HEK293 (cell line): ENCODE measurements at regions not wholly inside any gene's neighbourhood (a gene's known extent, or its start where the extent isn't known, plus 50 kb on each side); places are given as distances from the start of the nearest gene placed in this dataset.

Experiments
- CTCF ChIA-PET: fragments of 350-600 bp; formaldehyde crosslinking; extraction: SDS; loops from one replicate; lab custom pipeline; 2021; ENCODE audit warnings: antibody characterized with exemption; lab: Yijun Ruan, JAX
- POLR2A ChIA-PET: fragments of 300-600 bp; formaldehyde crosslinking; extraction: SDS; loops from one replicate; lab custom pipeline; 2020; ENCODE audit warnings: antibody characterized with exemption, inconsistent platforms; lab: Yijun Ruan, JAX
- H3K27ac ChIP-seq: fragments of 200-500 bp; sonication (Bioruptor generic); 2 replicates; pipeline ENCODE4 v1.5.1; 2014; ENCODE audit warnings: low read depth, low read length, control low read depth, inconsistent platforms; ENCODE audit errors: extremely low read depth
- H3K36me3 ChIP-seq, 2 experiments: fragments of 200-500 bp in 1 of 2; sonication (Bioruptor generic) in 1 of 2; 1 replicate in 1 of 2; 2 replicates in 1 of 2; pipeline ENCODE4 v1.5.1; 2014 to 2017; ENCODE audit warnings: inconsistent platforms in 2 of 2, low read length in 2 of 2; ENCODE audit not compliant: control insufficient read depth in 2 of 2, insufficient read depth in 1 of 2
- H3K4me1 ChIP-seq: fragments of 200-500 bp; sonication (Bioruptor generic); 2 replicates; pipeline ENCODE4 v1.5.1; 2014; ENCODE audit warnings: mild to moderate bottlenecking, low read length, inconsistent platforms; ENCODE audit not compliant: control insufficient read depth, insufficient read depth
- H3K4me3 ChIP-seq: 2 replicates; pipeline ENCODE4 v1.5.1; 2011; ENCODE audit warnings: low read depth, mild to moderate bottlenecking, control low read depth, low read length, moderate library complexity
- H3K9me3 ChIP-seq: fragments of 200-500 bp; sonication (Bioruptor generic); 2 replicates; pipeline ENCODE4 v1.5.1; 2014; ENCODE audit warnings: low read depth, low read length, inconsistent platforms; ENCODE audit not compliant: control insufficient read depth, insufficient read depth
- ATF2 ChIP-seq: fragments of 450-650 bp; formaldehyde crosslinking; IDR thresholded peaks from 2 replicates; pipeline ENCODE4 v1.5.1; 2016; ENCODE audit warnings: missing biosample characterization, missing genetic modification characterization, low read depth
- BCL11A ChIP-seq: fragments of 450-650 bp; formaldehyde crosslinking; IDR thresholded peaks from 2 replicates; pipeline ENCODE4 v1.5.1; 2016; ENCODE audit warnings: low read depth, missing biosample characterization, missing genetic modification characterization
- FEZF1 ChIP-seq: fragments of 450-650 bp; formaldehyde crosslinking; IDR thresholded peaks from 2 replicates; pipeline ENCODE4 v1.5.1; 2016; ENCODE audit warnings: missing biosample characterization, missing genetic modification characterization
- HOXC10 ChIP-seq: sonication (generic); formaldehyde crosslinking; IDR thresholded peaks from 2 replicates; pipeline ENCODE4 v1.8.1; 2023; ENCODE audit warnings: mild to moderate bottlenecking, missing genetic modification reagents
- IKZF3 ChIP-seq: fragments of 450-650 bp; IDR thresholded peaks from 2 replicates; pipeline ENCODE4 v1.5.0; 2018; ENCODE audit warnings: missing biosample characterization, mild to moderate bottlenecking, missing genetic modification characterization, moderate library complexity
- INSM2 ChIP-seq: fragments of 450-650 bp; formaldehyde crosslinking; IDR thresholded peaks from 2 replicates; pipeline ENCODE4 v1.5.1; 2016; ENCODE audit warnings: missing biosample characterization, missing genetic modification characterization
- KLF7 ChIP-seq: fragments of 450-650 bp; formaldehyde crosslinking; IDR thresholded peaks from 2 replicates; pipeline ENCODE4 v1.5.1; 2016; ENCODE audit warnings: missing biosample characterization, missing genetic modification characterization, borderline replicate concordance
- MEIS1 ChIP-seq: sonication (generic); formaldehyde crosslinking; IDR thresholded peaks from 2 replicates; pipeline ENCODE4 v1.8.1; 2022; ENCODE audit warnings: missing genetic modification reagents, mild to moderate bottlenecking, borderline replicate concordance
- PRDM6 ChIP-seq: fragments of 450-650 bp; formaldehyde crosslinking; IDR thresholded peaks from 2 replicates; pipeline ENCODE4 v1.5.1; 2017; ENCODE audit warnings: missing biosample characterization, missing genetic modification characterization
- ZNF155 ChIP-seq: fragments of 450-650 bp; formaldehyde crosslinking; IDR thresholded peaks from 2 replicates; pipeline ENCODE4 v1.5.1; 2016; ENCODE audit warnings: missing biosample characterization, missing genetic modification characterization
- ZNF169 ChIP-seq: fragments of 450-650 bp; formaldehyde crosslinking; IDR thresholded peaks from 2 replicates; pipeline ENCODE4 v1.5.1; 2016; ENCODE audit warnings: missing biosample characterization, missing genetic modification characterization
- ZNF175 ChIP-seq: fragments of 450-650 bp; formaldehyde crosslinking; IDR thresholded peaks from 2 replicates; pipeline ENCODE4 v1.5.1; 2016; ENCODE audit warnings: missing biosample characterization, missing genetic modification characterization
- ZNF19 ChIP-seq: fragments of 450-650 bp; formaldehyde crosslinking; IDR thresholded peaks from 2 replicates; pipeline ENCODE4; 2016; ENCODE audit warnings: missing biosample characterization, missing genetic modification characterization, low read depth
- ZNF24 ChIP-seq: fragments of 450-650 bp; formaldehyde crosslinking; IDR thresholded peaks from 2 replicates; pipeline ENCODE4 v1.5.1; 2016; ENCODE audit warnings: missing biosample characterization, missing genetic modification characterization
- ZNF37A ChIP-seq: fragments of 450-650 bp; IDR thresholded peaks from 2 replicates; pipeline ENCODE4 v1.5.1; 2018; ENCODE audit warnings: missing biosample characterization, missing genetic modification characterization
- ZNF404 ChIP-seq: fragments of 450-650 bp; formaldehyde crosslinking; IDR thresholded peaks from 2 replicates; pipeline ENCODE4 v1.5.1; 2017; ENCODE audit warnings: missing biosample characterization, missing genetic modification characterization
- ZNF423 ChIP-seq: fragments of 450-650 bp; formaldehyde crosslinking; IDR thresholded peaks from 2 replicates; pipeline ENCODE4 v1.5.1; 2016; ENCODE audit warnings: missing biosample characterization, missing genetic modification characterization
- ZNF488 ChIP-seq: fragments of 450-650 bp; formaldehyde crosslinking; IDR thresholded peaks from 2 replicates; pipeline ENCODE4 v1.5.1; 2016; ENCODE audit warnings: missing biosample characterization, missing genetic modification characterization
- ZNF549 ChIP-seq: fragments of 450-650 bp; IDR thresholded peaks from 2 replicates; pipeline ENCODE4 v1.5.1; 2018; ENCODE audit warnings: missing biosample characterization, missing genetic modification characterization, mild to moderate bottlenecking, inconsistent platforms, moderate library complexity
- ZNF600 ChIP-seq: fragments of 450-650 bp; formaldehyde crosslinking; IDR thresholded peaks from 2 replicates; pipeline ENCODE4 v1.5.1; 2016; ENCODE audit warnings: missing biosample characterization, missing genetic modification characterization
- ZNF626 ChIP-seq: fragments of 450-650 bp; sonication (Bioruptor Pico); formaldehyde crosslinking; IDR thresholded peaks from 2 replicates; pipeline ENCODE4 v1.5.1; 2018; ENCODE audit warnings: missing biosample characterization, missing genetic modification characterization, inconsistent platforms
- ZNF629 ChIP-seq: fragments of 450-650 bp; formaldehyde crosslinking; IDR thresholded peaks from 2 replicates; pipeline ENCODE4 v1.5.1; 2017; ENCODE audit warnings: missing biosample characterization, missing genetic modification characterization
- ZNF639 ChIP-seq: fragments of 450-650 bp; formaldehyde crosslinking; IDR thresholded peaks from 2 replicates; pipeline ENCODE4 v1.5.1; 2016; ENCODE audit warnings: missing biosample characterization, missing genetic modification characterization
- ZNF747 ChIP-seq: fragments of 450-650 bp; formaldehyde crosslinking; IDR thresholded peaks from 2 replicates; pipeline ENCODE4 v1.5.1; 2016; ENCODE audit warnings: missing biosample characterization, missing genetic modification characterization
- ZNF785 ChIP-seq: fragments of 450-650 bp; formaldehyde crosslinking; IDR thresholded peaks from 2 replicates; pipeline ENCODE4 v1.5.1; 2016; ENCODE audit warnings: missing biosample characterization, missing genetic modification characterization

- H3K9me3 ChIP-seq = no peaks in the 10 kb centered on the region
- no peak overlapping the region for H3K4me3 ChIP-seq
- no peaks in the 10 kb centered on the region for H3K36me3 ChIP-seq
- ChIA-PET CTCF (no interaction called here), POLR2A (interaction anchor here (0.7 kb wide), 1 partner anchor 45 kb away, joined by 4 read pairs; no protein-coding TSS in a partner anchor)
- TF ChIP-seq KLF7 (no peak), MEIS1 (no peak), ZNF549 (tag by site-specific recombination) (no peak), ZNF423 (tag by site-specific recombination) (no peak)
- H3K27ac ChIP-seq = no peak overlapping the region
- no peaks in the 10 kb centered on the region for H3K4me1 ChIP-seq
These were observed 159.5 kb upstream of the TMCO5A start for GRCh38 chr15:37774961-37775360.

GRCh38 chr15:37777006-37777405 lies 157.4 kb upstream of the TMCO5A start:
- Histone ChIP-seq H3K27ac (no peak overlapping the region), H3K4me1 (no peaks in the 10 kb centered on the region), H3K9me3 (no peaks in the 10 kb centered on the region), H3K4me3 (no peak overlapping the region), H3K36me3 (no peaks in the 10 kb centered on the region)
- CTCF ChIA-PET = no interaction called here
- POLR2A ChIA-PET = no interaction called here
- TF ChIP-seq ZNF24 (tag by site-specific recombination) (no peak), ZNF639 (no peak), ZNF626 (tag by site-specific recombination) (no peak), ZNF155 (tag by site-specific recombination) (no peak), ZNF629 (tag by site-specific recombination) (no peak), KLF7 (no peak), BCL11A (no peak), IKZF3 (tag by site-specific recombination) (no peak), ZNF785 (tag by site-specific recombination) (no peak), ATF2 (tag by site-specific recombination) (no peak), ZNF19 (tag by site-specific recombination) (no peak), PRDM6 (tag by site-specific recombination) (no peak)

GRCh38 chr15:37783290-37783689 lies 151.2 kb upstream of the TMCO5A start:
- H3K36me3 ChIP-seq = no peaks in the 10 kb centered on the region
- ChIA-PET POLR2A (no interaction called here), CTCF (interaction anchor here (0.8 kb wide), 1 partner anchor 97 kb away, joined by 3 read pairs; no protein-coding TSS in a partner anchor)
- no peaks in the 10 kb centered on the region for H3K9me3 ChIP-seq
- no peak overlapping the region for H3K27ac ChIP-seq
- no peaks in the 10 kb centered on the region for H3K4me1 ChIP-seq
- H3K4me3 ChIP-seq = no peak overlapping the region
- TF ChIP-seq FEZF1 (tag by site-specific recombination) (no peak), PRDM6 (tag by site-specific recombination) (no peak), ZNF37A (tag by site-specific recombination) (no peak), ZNF175 (no peak), ZNF747 (tag by site-specific recombination) (no peak), ZNF404 (tag by site-specific recombination) (no peak), ZNF488 (no peak), INSM2 (tag by site-specific recombination) (no peak), ZNF600 (tag by site-specific recombination) (no peak), ZNF169 (tag by site-specific recombination) (no peak), HOXC10 (CRISPR knock-in tag) (no peak), ZNF155 (tag by site-specific recombination) (no peak)
